Fibroblast of mammary gland (primary cell): ENCODE measurements at regions not wholly inside any gene's neighbourhood (a gene's known extent, or its start where the extent isn't known, plus 50 kb on each side); places are given as distances from the start of the nearest gene placed in this dataset.

ENCODE experiments used
- DNase-seq: peaks from one replicate; pipeline ENCODE4 v3.0.0-alpha.2; 2010; ENCODE audit warnings: low read depth
- H3K4me3 ChIP-seq: 2 replicates; pipeline ENCODE4 v1.5.1; 2011; ENCODE audit warnings: low read depth, mild to moderate bottlenecking, low read length, moderate library complexity; ENCODE audit not compliant: control insufficient read depth
- CTCF ChIP-seq: conservative IDR thresholded peaks from 2 replicates; pipeline ENCODE4 v1.5.1; 2011; ENCODE audit warnings: low read depth, low read length, inconsistent platforms; ENCODE audit not compliant: control insufficient read depth, insufficient read depth

GRCh38 chr16:50470687-50471086, 77.5 kb upstream of the NKD1 start:
- DNase-seq: no peak
- no peak overlapping the region for H3K4me3 ChIP-seq
- TF ChIP-seq CTCF: no peak

- no peak overlapping the region for H3K4me3 ChIP-seq
- no peak for DNase-seq
- no peak for TF ChIP-seq CTCF
These were observed 78.4 kb upstream of the NKD1 start for GRCh38 chr16:50469744-50470321.

GRCh38 chr16:50469121-50469743, 79.0 kb upstream of the NKD1 start:
- no peak for DNase-seq
- TF ChIP-seq CTCF: no peak
- no peak overlapping the region for H3K4me3 ChIP-seq

GRCh38 chr16:50468749-50469078, 79.5 kb upstream of the NKD1 start:
- DNase-seq: no peak
- H3K4me3 ChIP-seq: no peak overlapping the region

GRCh38 chr16:50467943-50468748, 80.0 kb upstream of the NKD1 start:
- no peak for TF ChIP-seq CTCF
- no peak overlapping the region for H3K4me3 ChIP-seq
- DNase-seq: no peak

More at GRCh38 chr16:50468749-50469078, 79.5 kb upstream of the NKD1 start:
- no peak for TF ChIP-seq CTCF

GRCh38 chr16:50467559-50467942, 80.6 kb upstream of the NKD1 start:
- H3K4me3 ChIP-seq: no peak overlapping the region
- no peak for TF ChIP-seq CTCF
- DNase-seq: no peak
